ENCODE measurements at regions not wholly inside any gene's neighbourhood (a gene's known extent, or its start where the extent isn't known, plus 50 kb on each side); places are given as distances from the start of the nearest gene placed in this dataset.

- DNase-seq (ENCODE audit: low read depth) = no peak
- TF ChIP-seq CTCF (conservative IDR thresholded peaks at IDR 0.05; ENCODE audit: low read depth, low read length) = no peak
- no peak overlapping the region for H3K4me3 ChIP-seq (ENCODE audit: low read length)
Observed at GRCh38 chr9:11417782-11418181, 805.0 kb upstream of the PTPRD start.

GRCh38 chr9:11431490-11431889 lies 818.7 kb upstream of the PTPRD start:
- H3K4me3 ChIP-seq (ENCODE audit: low read length) = no peak overlapping the region
- no peak for DNase-seq (ENCODE audit: low read depth)
- TF ChIP-seq CTCF (conservative IDR thresholded peaks at IDR 0.05; ENCODE audit: low read depth, low read length) = no peak

GRCh38 chr9:11432361-11432760 lies 819.6 kb upstream of the PTPRD start:
- no peak for TF ChIP-seq CTCF (conservative IDR thresholded peaks at IDR 0.05; ENCODE audit: low read depth, low read length)
- no peak for DNase-seq (ENCODE audit: low read depth)
- no peak overlapping the region for H3K4me3 ChIP-seq (ENCODE audit: low read length)

GRCh38 chr9:11443631-11444030 lies 830.8 kb upstream of the PTPRD start:
- TF ChIP-seq CTCF (conservative IDR thresholded peaks at IDR 0.05; ENCODE audit: low read depth, low read length) = no peak
- no peak overlapping the region for H3K4me3 ChIP-seq (ENCODE audit: low read length)
- DNase-seq (ENCODE audit: low read depth) = no peak

- H3K4me3 ChIP-seq (ENCODE audit: low read length) = no peak overlapping the region
- no peak for TF ChIP-seq CTCF (conservative IDR thresholded peaks at IDR 0.05; ENCODE audit: low read depth, low read length)
- DNase-seq (ENCODE audit: low read depth) = no peak
Observed at GRCh38 chr9:11457825-11458790, 845.3 kb upstream of the PTPRD start.

GRCh38 chr9:11469745-11470144 lies 856.9 kb upstream of the PTPRD start:
- TF ChIP-seq CTCF (conservative IDR thresholded peaks at IDR 0.05; ENCODE audit: low read depth, low read length) = no peak
- no peak overlapping the region for H3K4me3 ChIP-seq (ENCODE audit: low read length)

GRCh38 chr9:11471321-11471720 lies 858.5 kb upstream of the PTPRD start:
- DNase-seq (ENCODE audit: low read depth) = no peak
- TF ChIP-seq CTCF (conservative IDR thresholded peaks at IDR 0.05; ENCODE audit: low read depth, low read length) = no peak
- H3K4me3 ChIP-seq (ENCODE audit: low read length) = no peak overlapping the region

More at GRCh38 chr9:11469745-11470144, 856.9 kb upstream of the PTPRD start:
- DNase-seq (ENCODE audit: low read depth) = no peak

Measured in retinal pigment epithelial cell (primary cell).